GM12891 (cell line): ENCODE measurements at regions not wholly inside any gene's neighbourhood (a gene's known extent, or its start where the extent isn't known, plus 50 kb on each side); places are given as distances from the start of the nearest gene placed in this dataset.
"Not testable (repeated sequence)": the region's sequence is repeated elsewhere in the genome, so short reads cannot be mapped to it uniquely, and the experiment has no call there.

Source experiments
- DNase-seq: peaks from one replicate; pipeline ENCODE4 v3.0.0; 2011; ENCODE audit warnings: low spot score; ENCODE audit not compliant: insufficient read length
- FAIRE-seq: peaks from 2 replicates; lab custom pipeline; 2011; peaks lifted over from hg19 to GRCh38; lab: Jason Lieb, UNC
- PAX5 ChIP-seq: IDR thresholded peaks from 2 replicates; pipeline ENCODE4 v1.6.1; 2011; ENCODE audit warnings: low read length, moderate library complexity, mild to moderate bottlenecking; ENCODE audit not compliant: insufficient read depth, severe bottlenecking
- POLR2A ChIP-seq: IDR thresholded peaks from 2 replicates; pipeline ENCODE4 v1.6.1; 2011; ENCODE audit warnings: low read depth, low read length, control low read depth
- POLR2AphosphoS5 ChIP-seq: IDR thresholded peaks from 2 replicates; pipeline ENCODE4 v1.6.1; 2011; ENCODE audit warnings: low read depth, low read length, control low read depth
- POU2F2 ChIP-seq: IDR thresholded peaks from 2 replicates; pipeline ENCODE4 v1.6.1; 2011; ENCODE audit warnings: low read depth, mild to moderate bottlenecking, control low read depth, low read length, moderate library complexity
- SPI1 ChIP-seq: IDR thresholded peaks from 2 replicates; pipeline ENCODE4 v1.6.1; 2011; ENCODE audit warnings: low read depth, low read length, control low read depth
- TAF1 ChIP-seq: IDR thresholded peaks from 2 replicates; pipeline ENCODE4 v1.6.1; 2011; ENCODE audit warnings: low read depth, low read length, control low read depth

DNA sequence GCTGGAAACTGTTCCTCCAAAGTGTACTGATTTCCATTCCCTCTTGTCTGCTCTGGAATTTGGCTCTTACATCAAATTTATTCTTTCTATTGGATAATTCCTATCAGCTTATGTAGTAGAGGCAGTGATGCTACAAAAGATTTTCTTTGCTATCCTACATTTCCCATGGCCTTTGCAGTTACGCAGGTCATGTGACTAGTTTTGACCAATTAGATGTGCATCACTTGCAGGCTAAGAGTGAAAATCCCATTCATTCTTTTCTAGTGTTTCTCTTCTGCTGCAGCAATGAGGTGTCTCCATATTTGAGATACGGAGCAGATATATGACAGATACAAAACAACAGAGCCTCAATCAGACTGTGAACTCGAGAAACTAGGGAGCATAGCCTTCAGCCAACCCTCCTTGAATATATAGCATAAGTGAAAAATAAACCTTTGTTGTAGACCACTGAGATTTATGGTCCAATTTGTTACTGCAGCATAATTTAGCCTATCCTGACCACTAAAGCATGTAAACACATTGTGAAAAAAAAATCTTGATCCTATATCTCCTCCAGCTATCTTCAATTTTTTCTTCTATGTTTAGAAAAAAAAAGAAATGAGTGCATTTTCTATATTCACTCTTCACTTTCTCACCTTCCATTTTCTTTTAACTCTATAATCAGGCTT, 102.0 kb downstream of the HNMT start:
- no peak for FAIRE-seq
- TF ChIP-seq SPI1 (no peak), PAX5 (no peak), TAF1 (no peak), POLR2AphosphoS5 (no peak), POU2F2 (no peak), POLR2A (no peak)
- no peak for DNase-seq

- TF ChIP-seq POU2F2: no peak
- TF ChIP-seq POLR2AphosphoS5: no peak
- no peak for TF ChIP-seq TAF1
- TF ChIP-seq SPI1: no peak
- no peak for TF ChIP-seq POLR2A
- no peak for TF ChIP-seq PAX5
- DNase-seq (no peak), FAIRE-seq (no peak)
These were observed 102.6 kb downstream of the HNMT start for GRCh38 chr2:138066841-138067240.

DNA sequence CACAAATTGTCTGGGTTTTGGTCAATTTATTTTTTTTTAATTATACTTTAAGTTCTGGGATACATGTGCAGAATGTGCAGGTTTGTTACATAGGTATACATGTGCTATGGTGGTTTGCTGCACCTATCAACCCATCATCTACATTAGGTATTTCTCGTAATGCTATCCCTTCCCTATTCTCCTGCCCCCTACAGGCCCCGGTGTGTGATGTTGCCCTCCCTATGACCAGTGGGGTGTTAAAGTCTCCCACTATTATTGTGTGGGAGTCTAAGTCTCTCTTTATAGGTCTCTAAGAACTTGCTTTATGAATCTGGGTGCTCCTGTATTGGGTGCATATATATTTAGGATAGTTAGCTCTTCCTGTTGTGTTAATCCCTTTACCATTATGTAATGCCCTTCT, 104.4 kb downstream of the HNMT start:
- not testable (repeated sequence) for DNase-seq, FAIRE-seq

DNA sequence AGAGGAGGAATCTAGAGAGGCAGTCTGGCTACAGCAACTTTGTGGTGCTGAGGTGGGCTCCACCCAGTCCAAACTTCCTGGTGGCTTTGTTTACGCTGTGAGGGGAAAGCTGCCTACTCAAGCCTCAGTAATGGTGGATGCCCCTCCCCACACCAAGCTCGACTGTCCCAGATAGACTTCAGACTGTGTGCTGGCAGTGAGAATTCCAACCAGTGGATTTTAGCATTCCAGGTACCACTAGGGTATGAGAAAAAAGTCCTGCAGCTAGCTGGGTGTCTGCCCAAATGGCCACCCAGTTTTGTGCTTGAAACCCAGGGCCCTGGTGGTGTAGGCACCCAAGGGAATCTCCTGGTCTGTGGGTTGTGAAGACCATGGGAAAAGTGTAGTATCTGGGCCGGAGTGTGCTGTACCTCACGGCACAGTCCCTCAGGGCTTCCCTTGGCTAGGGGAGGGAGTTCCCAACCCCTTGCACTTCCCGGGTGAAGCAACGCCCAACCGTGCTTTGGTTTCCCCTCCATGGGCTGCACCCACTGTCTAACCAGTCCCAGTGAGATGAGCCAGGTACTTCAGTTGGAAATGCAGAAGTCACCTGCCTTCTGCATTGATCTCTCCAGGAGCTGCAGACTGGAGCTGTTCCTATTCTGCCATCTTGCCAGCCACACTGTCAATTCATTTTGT, 106.9 kb downstream of the HNMT start:
- FAIRE-seq, DNase-seq: not testable (repeated sequence)

- DNase-seq (no peak), FAIRE-seq (no peak)
- TF ChIP-seq POU2F2 (no peak), PAX5 (no peak), POLR2A (no peak), TAF1 (no peak), SPI1 (no peak), POLR2AphosphoS5 (no peak)
These were observed 107.7 kb downstream of the HNMT start for GRCh38 chr2:138071720-138072719.

DNA sequence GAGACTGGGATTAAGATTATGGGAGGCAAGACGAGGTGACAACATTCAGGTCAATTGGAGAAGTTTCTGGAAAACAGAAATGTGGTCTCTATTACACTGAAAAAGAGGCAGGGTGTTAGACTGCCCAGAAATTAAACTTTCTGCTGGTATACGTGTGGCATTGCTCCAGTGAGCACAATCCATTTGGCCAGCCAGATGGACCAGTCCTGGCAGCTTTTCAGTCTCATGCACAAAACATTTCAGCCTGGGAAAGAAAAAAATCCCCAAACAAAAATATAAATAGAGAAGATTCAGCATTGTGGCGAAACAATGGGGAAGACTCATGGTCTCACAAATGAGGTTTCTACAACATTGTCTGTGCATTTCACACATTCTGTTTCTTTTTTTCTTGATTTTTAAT, 113.9 kb downstream of the HNMT start:
- FAIRE-seq (no peak), DNase-seq (no peak)
- no peak for TF ChIP-seq POLR2AphosphoS5
- no peak for TF ChIP-seq POLR2A
- TF ChIP-seq PAX5: no peak
- TF ChIP-seq TAF1: no peak

- FAIRE-seq (no peak), DNase-seq (no peak)
- no peak for TF ChIP-seq POLR2AphosphoS5
These were observed 115.7 kb downstream of the HNMT start for GRCh38 chr2:138079976-138080375.

- TF ChIP-seq TAF1 (no peak), POLR2A (no peak), POLR2AphosphoS5 (no peak), POU2F2 (no peak), SPI1 (no peak), PAX5 (no peak)
- no peak for FAIRE-seq
- no peak for DNase-seq
These were observed 117.2 kb downstream of the HNMT start for GRCh38 chr2:138081225-138082073.

GRCh38 chr2:138084206-138084605, 119.9 kb downstream of the HNMT start:
- TF ChIP-seq SPI1 (no peak), POLR2AphosphoS5 (no peak), TAF1 (no peak), POLR2A (no peak), PAX5 (no peak), POU2F2 (no peak)
- DNase-seq: no peak
- FAIRE-seq: no peak

GRCh38 chr2:138085441-138085840, 121.2 kb downstream of the HNMT start:
- DNase-seq, FAIRE-seq: not testable (repeated sequence)
